ENCODE measurements at regions not wholly inside any gene's neighbourhood (a gene's known extent, or its start where the extent isn't known, plus 50 kb on each side); places are given as distances from the start of the nearest gene placed in this dataset.
A peak's percentile ranks its signal among the peaks of the same experiment; 100 is the strongest.

- Mint-ChIP-seq H3K4me1 (peaks cover 8% of the 10 kb centered on the region), H3K4me3 (no peak overlapping the region), H3K36me3 (ENCODE audit: low read depth) (no peaks in the 10 kb centered on the region), H3K27ac (no peak overlapping the region), H3K9me3 (no peaks in the 10 kb centered on the region), H3K27me3 (ENCODE audit: low read depth) (no peaks in the 10 kb centered on the region)
- TF ChIP-seq CTCF (IDR thresholded peaks at IDR 0.05; ENCODE audit: unreplicated experiment in 3 of 3), result no peak
These were observed 204.5 kb downstream of the ARRDC4 start for GRCh38 chr15:98164986-98165385.

GRCh38 chr15:98167722-98168268 is 207.3 kb downstream of the ARRDC4 start:
- H3K36me3 Mint-ChIP-seq (ENCODE audit: low read depth), result no peaks in the 10 kb centered on the region
- no peak overlapping the region for H3K27ac Mint-ChIP-seq
- no peak for TF ChIP-seq CTCF (IDR thresholded peaks at IDR 0.05; ENCODE audit: unreplicated experiment in 3 of 3)
- H3K9me3 Mint-ChIP-seq, result no peaks in the 10 kb centered on the region
- H3K27me3 Mint-ChIP-seq (ENCODE audit: low read depth), result no peaks in the 10 kb centered on the region
- no peaks in the 10 kb centered on the region for H3K4me1 Mint-ChIP-seq
- H3K4me3 Mint-ChIP-seq, result no peak overlapping the region

GRCh38 chr15:98169551-98169950 is 209.0 kb downstream of the ARRDC4 start:
- H3K36me3 Mint-ChIP-seq (ENCODE audit: low read depth), result no peaks in the 10 kb centered on the region
- no peaks in the 10 kb centered on the region for H3K9me3 Mint-ChIP-seq
- TF ChIP-seq CTCF (IDR thresholded peaks at IDR 0.05; ENCODE audit: unreplicated experiment in 3 of 3), result no peak
- H3K4me1 Mint-ChIP-seq, result peaks cover 3% of the 10 kb centered on the region
- H3K4me3 Mint-ChIP-seq, result no peak overlapping the region
- H3K27me3 Mint-ChIP-seq (ENCODE audit: low read depth), result peaks cover 5% of the 10 kb centered on the region
- H3K27ac Mint-ChIP-seq, result no peak overlapping the region

GRCh38 chr15:98174286-98174685 is 213.8 kb downstream of the ARRDC4 start:
- no peaks in the 10 kb centered on the region for H3K9me3 Mint-ChIP-seq
- no peak for TF ChIP-seq CTCF (IDR thresholded peaks at IDR 0.05; ENCODE audit: unreplicated experiment in 3 of 3)
- H3K4me3 Mint-ChIP-seq, result no peak overlapping the region

GRCh38 chr15:98174841-98175240 is 214.3 kb downstream of the ARRDC4 start:
- Mint-ChIP-seq H3K4me1 (peaks cover 20% of the 10 kb centered on the region), H3K9me3 (no peaks in the 10 kb centered on the region), H3K27me3 (ENCODE audit: low read depth) (peaks cover 20% of the 10 kb centered on the region), H3K36me3 (ENCODE audit: low read depth) (no peaks in the 10 kb centered on the region), H3K27ac (no peak overlapping the region), H3K4me3 (no peak overlapping the region)
- TF ChIP-seq CTCF (IDR thresholded peaks at IDR 0.05; ENCODE audit: unreplicated experiment in 3 of 3), result no peak

More at GRCh38 chr15:98174286-98174685, 213.8 kb downstream of the ARRDC4 start:
- Mint-ChIP-seq H3K4me1 (peaks cover 20% of the 10 kb centered on the region), H3K27me3 (ENCODE audit: low read depth) (peaks cover 15% of the 10 kb centered on the region), H3K36me3 (ENCODE audit: low read depth) (no peaks in the 10 kb centered on the region), H3K27ac (no peak overlapping the region)

GRCh38 chr15:98177966-98178592 is 217.6 kb downstream of the ARRDC4 start:
- H3K36me3 Mint-ChIP-seq (ENCODE audit: low read depth), result no peaks in the 10 kb centered on the region
- no peaks in the 10 kb centered on the region for H3K9me3 Mint-ChIP-seq
- peak overlapping the region in 1 of 3 experiments; percentile 17 for H3K4me3 Mint-ChIP-seq
- no peak overlapping the region for H3K27ac Mint-ChIP-seq
- peak; percentile 90 to 92 (median 91) for TF ChIP-seq CTCF (IDR thresholded peaks at IDR 0.05; ENCODE audit: unreplicated experiment in 3 of 3)
- H3K4me1 Mint-ChIP-seq, result peaks cover 20% of the 10 kb centered on the region
- H3K27me3 Mint-ChIP-seq (ENCODE audit: low read depth), result peaks cover 38% of the 10 kb centered on the region

Measured in nephron (organoid).